DMS 273 (cell line): ENCODE measurements at regions not wholly inside any gene's neighbourhood (a gene's known extent, or its start where the extent isn't known, plus 50 kb on each side); places are given as distances from the start of the nearest gene placed in this dataset.

Experiments
- DNase-seq: peaks from one replicate; lab custom pipeline; 2025; ENCODE audit not compliant: unreplicated experiment; lab: John Stamatoyannopoulos, UW

- no peak for DNase-seq
Measured at GRCh38 chr21:36532769-36533467, 53.0 kb upstream of the CLDN14 start.

DNA sequence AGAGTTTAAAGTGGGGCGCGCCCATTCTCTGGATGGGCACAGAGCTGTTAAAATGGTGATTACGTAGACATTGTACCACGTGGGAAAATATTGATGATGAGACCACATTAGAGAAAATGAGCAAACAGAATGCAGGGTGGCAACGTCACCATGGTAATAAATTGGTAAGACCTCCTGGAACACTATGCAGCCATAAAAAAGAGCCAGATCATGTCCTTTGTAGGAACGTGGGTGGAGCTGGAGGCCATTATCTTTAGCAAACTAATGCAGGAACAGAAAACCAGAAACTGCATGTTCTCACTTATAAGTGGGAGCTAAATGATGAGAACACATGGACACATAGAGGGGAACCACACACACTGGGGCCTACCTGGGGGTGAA lies 53.5 kb upstream of the CLDN14 start:
- DNase-seq, result no peak

GRCh38 chr21:36534656-36535055 lies 54.7 kb upstream of the CLDN14 start:
- DNase-seq, result no peak

- peak; percentile 28 for DNase-seq
Measured at GRCh38 chr21:36535618-36536241, 55.8 kb upstream of the CLDN14 start.

- no peak for DNase-seq
Measured at GRCh38 chr21:36538761-36539160, 58.8 kb upstream of the CLDN14 start.

GRCh38 chr21:36539434-36540150 lies 59.7 kb upstream of the CLDN14 start:
- DNase-seq, result no peak

DNA sequence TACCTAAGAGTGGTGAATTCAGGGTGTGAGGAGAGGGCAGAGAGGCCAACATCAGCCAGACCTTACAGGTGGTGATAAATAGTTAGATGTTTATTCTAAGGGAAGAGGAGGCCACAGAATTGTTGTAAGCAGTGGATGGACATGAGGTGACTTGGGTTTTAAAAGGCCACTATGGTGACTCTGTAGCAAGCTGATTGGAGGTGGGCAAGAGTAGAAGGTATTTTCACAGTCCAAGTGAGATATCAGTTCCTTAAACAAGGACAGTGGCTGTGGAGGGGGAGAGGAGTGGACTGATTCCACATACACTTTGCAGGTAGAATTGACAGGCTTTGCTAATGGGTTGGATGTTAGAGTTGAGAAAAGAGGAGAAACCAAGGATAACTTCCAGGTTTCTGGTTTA lies 60.8 kb upstream of the CLDN14 start:
- no peak for DNase-seq

DNA sequence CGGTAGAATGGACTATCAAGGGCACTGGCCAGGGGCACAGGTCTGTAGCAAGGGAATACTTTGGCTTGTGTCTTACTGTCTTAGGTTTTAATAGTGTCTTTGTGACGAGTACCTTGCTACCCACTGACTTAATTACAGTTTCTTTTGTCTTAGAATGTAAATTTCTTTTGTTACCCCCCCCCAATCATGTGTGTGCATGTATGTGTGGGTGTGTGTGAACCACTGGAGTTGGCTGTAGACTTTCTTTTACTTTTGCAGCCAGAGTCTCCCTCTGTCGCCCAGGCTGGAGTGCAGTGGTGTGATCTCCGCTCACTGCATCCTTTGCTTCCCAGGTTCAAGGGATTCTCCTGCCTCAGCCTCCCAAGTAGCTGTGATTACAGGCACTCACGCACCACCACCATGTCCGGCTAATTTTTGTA lies 61.8 kb upstream of the CLDN14 start:
- no peak for DNase-seq

- peak; percentile 22 for DNase-seq
Measured at GRCh38 chr21:36542312-36543101, 62.6 kb upstream of the CLDN14 start.

- DNase-seq, result no peak
Measured at GRCh38 chr21:36543924-36544323, 64.0 kb upstream of the CLDN14 start.

DNA sequence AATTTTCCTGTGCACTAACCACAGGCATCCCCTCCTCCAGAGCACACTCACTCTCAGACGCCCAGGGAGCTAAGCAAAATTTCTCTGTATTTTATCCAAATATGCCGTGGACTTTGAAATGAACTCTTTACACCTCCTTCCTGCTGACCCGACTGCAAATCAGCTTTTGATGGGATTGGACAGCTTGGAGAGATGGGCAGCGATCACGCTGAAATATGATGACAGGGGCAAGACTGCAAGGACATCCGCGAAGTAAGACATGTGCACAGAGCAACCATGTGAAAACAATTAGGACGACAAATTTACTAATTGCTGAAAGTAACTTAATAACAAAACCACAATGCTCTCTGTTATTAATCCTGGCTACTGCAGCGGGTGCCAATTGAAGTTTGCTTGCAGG lies 64.6 kb upstream of the CLDN14 start:
- no peak for DNase-seq

DNA sequence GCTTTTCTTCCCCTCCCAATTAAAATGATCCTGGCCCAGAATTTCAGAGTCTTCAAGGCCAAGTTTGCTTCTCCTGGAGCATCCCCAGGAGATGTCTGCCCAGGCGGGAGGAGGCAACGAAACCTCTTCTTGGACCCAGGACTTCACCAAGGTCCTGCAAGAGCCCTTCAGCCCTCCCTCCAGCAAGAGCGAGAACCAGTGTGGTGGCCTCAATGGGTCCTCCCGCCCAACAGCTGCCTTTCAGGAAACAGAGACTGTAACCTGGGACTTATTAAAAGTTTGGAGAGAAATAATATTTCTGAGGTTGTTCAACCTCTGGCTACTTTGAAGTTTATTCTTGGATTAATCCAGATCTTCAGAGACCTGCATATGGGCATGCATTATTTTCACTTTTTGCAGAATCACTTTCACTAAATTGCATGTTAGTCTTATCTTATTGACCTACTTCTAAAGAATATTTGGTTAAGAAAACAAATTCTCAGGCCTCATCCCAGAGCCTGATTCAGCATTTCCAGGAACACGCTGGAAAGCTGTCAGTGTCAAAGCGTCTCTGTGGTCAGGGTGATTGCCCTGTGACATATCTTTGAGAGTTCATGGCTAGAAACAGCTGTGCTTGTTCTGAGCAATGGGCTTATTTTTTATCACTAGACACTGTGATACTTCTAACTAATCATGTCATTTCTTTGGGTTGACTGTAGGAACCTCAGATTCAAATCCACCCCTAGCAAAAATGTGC lies 66.0 kb upstream of the CLDN14 start:
- DNase-seq, result no peak

DNA sequence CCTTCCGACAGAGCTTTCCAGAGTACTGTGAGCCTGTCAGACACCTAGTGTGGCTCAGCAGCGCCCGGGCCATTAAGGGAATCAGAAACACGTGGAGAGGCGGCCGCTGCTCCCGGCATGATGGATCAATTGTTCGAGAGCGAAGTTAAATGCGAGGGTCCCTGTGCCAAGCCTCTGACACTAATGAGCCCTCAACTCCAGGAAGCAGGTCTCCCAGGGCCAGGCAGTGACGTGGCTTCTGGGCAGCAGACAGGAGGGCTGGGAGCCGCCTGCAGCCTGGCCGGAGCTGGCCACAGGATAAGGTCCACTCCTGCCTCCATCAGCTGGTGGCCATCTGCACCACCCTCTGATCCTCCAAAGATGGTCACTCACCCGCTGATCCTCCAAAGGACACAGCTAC lies 67.5 kb upstream of the CLDN14 start:
- no peak for DNase-seq

GRCh38 chr21:36548866-36549265 lies 68.9 kb upstream of the CLDN14 start:
- DNase-seq, result no peak

GRCh38 chr21:36549470-36549869 lies 69.5 kb upstream of the CLDN14 start:
- no peak for DNase-seq

DNA sequence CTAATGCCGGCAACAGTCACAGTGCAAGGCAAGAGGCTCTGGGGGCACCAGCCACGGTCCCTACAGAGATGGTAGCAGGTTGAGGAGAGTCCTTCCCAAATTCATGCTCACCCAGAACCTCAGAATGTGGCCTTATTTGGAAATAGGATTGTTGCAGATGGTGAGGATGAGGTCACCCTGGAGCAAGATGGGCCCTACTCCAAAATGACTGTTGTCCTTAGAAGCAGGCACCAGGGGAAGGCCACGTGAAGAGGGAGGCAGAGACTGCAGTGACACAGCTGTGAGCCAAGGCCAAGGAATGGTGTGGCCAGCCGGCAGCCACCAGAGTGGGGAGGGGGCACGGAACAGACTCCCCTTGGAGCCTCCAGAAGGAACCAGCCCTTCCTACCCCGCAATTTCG lies 70.8 kb upstream of the CLDN14 start:
- DNase-seq, result peak; percentile 10

GRCh38 chr21:36551321-36551720 lies 71.4 kb upstream of the CLDN14 start:
- no peak for DNase-seq

- no peak for DNase-seq
Measured at GRCh38 chr21:36551731-36552433, 72.0 kb upstream of the CLDN14 start.

- DNase-seq, result no peak
Measured at GRCh38 chr21:36552434-36552785, 72.5 kb upstream of the CLDN14 start.

DNA sequence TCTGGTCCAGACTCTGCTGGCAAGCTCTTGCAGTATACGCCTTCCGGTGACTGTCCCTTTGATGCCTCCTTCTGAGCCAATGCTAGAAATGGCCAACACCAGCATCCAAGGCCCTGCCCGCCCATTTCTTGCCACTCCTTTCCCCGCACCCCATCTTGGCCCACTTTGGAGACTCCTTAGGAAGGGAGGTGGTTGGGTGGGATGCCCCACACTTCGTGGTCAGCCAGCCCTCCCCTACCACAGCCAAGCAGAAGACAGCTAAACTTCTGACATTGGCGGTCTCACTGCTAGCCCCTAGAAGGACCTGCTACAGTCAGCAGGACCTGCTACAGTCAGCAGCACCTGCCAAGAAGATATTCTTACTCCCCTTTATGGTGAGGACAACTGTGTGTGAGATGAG lies 73.5 kb upstream of the CLDN14 start:
- DNase-seq, result no peak
